H1 (cell line): ENCODE measurements at regions not wholly inside any gene's neighbourhood (a gene's known extent, or its start where the extent isn't known, plus 50 kb on each side); places are given as distances from the start of the nearest gene placed in this dataset.

Source experiments
- CTCF ChIA-PET: fragments of 300-600 bp; sonication (Branson Sonifier 250); formaldehyde crosslinking; loops from one replicate; lab custom pipeline; 2021; ENCODE audit not compliant: partially characterized antibody; lab: Charles Lee
- POLR2A ChIA-PET: fragments of 300-600 bp; sonication (Branson Sonifier 250); formaldehyde crosslinking; loops from one replicate; lab custom pipeline; 2021; ENCODE audit warnings: inconsistent platforms; ENCODE audit not compliant: partially characterized antibody; lab: Charles Lee
- DNase-seq, 2 experiments: peaks; one replicate each; pipeline versions ENCODE4 v3.0.0 to v3.0.0-alpha.2; 2010 to 2022; ENCODE audit warnings: low spot score in 2 of 2, low read depth in 1 of 2, mixed read lengths in 1 of 2
- FAIRE-seq: peaks from 2 replicates; lab custom pipeline; 2011; peaks lifted over from hg19 to GRCh38; lab: Jason Lieb, UNC
- H2AFZ ChIP-seq: 2 replicates; pipeline ENCODE4 v1.8.1; 2012; ENCODE audit warnings: low read length, inconsistent platforms
- H2AK5ac ChIP-seq: 2 replicates; pipeline ENCODE4 v1.6.1; 2013; ENCODE audit warnings: low read depth, low read length
- H2BK120ac ChIP-seq: replicated peaks from 2 replicates; pipeline ENCODE3; 2013; ENCODE audit warnings: low read depth, low read length, inconsistent platforms
- H2BK12ac ChIP-seq: 2 replicates; pipeline ENCODE4 v1.6.1; 2013; ENCODE audit warnings: low read depth, low read length
- H2BK15ac ChIP-seq: 2 replicates; pipeline ENCODE4 v1.6.1; 2013; ENCODE audit warnings: low read length
- H2BK20ac ChIP-seq: 2 replicates; pipeline ENCODE4 v1.6.1; 2013; ENCODE audit warnings: low read length
- H2BK5ac ChIP-seq: 2 replicates; pipeline ENCODE4 v1.6.1; 2013; ENCODE audit warnings: low read depth, low read length
- H3K14ac ChIP-seq: 2 replicates; pipeline ENCODE4 v1.6.1; 2013; ENCODE audit warnings: inconsistent platforms; ENCODE audit not compliant: insufficient read length
- H3K18ac ChIP-seq: 2 replicates; pipeline ENCODE4 v1.6.1; 2013; ENCODE audit warnings: low read length; ENCODE audit errors: extremely low read depth
- H3K23ac ChIP-seq: 2 replicates; pipeline ENCODE4 v1.6.1; 2013; ENCODE audit warnings: inconsistent platforms; ENCODE audit not compliant: insufficient read length
- H3K23me2 ChIP-seq: 2 replicates; pipeline ENCODE4 v1.6.1; 2013; ENCODE audit warnings: low read depth, low read length
- H3K27ac ChIP-seq: 2 replicates; pipeline ENCODE4 v1.6.1; 2011; ENCODE audit warnings: low read depth, low read length, inconsistent platforms
- H3K27me3 ChIP-seq, 4 experiments: replicated peaks in 1 of 4; 1 replicate in 1 of 4; 2 replicates in 3 of 4; pipeline versions ENCODE4 v1.6.1 to v1.8.1; 2011 to 2013; ENCODE audit warnings: low read length in 3 of 4, mild to moderate bottlenecking in 3 of 4, inconsistent platforms in 2 of 4, mixed read lengths in 2 of 4, moderate library complexity in 1 of 4; ENCODE audit not compliant: control insufficient read depth in 3 of 4, insufficient read depth in 3 of 4; ENCODE audit errors: extremely low read depth in 1 of 4
- H3K36me3 ChIP-seq, 4 experiments: 2 replicates each; pipeline versions ENCODE4 v1.6.1 to v1.8.1; 2011 to 2013; ENCODE audit warnings: mild to moderate bottlenecking in 4 of 4, low read length in 3 of 4, moderate library complexity in 2 of 4, control low read depth in 1 of 4, inconsistent platforms in 1 of 4; ENCODE audit not compliant: insufficient read depth in 4 of 4, control insufficient read depth in 2 of 4
- H3K4ac ChIP-seq: replicated peaks from 2 replicates; pipeline ENCODE3; 2013; ENCODE audit warnings: low read length, low read depth, mixed read lengths, inconsistent platforms; ENCODE audit not compliant: insufficient read length
- H3K4me1 ChIP-seq, 4 experiments: replicated peaks in 1 of 4; 1 replicate in 1 of 4; 2 replicates in 3 of 4; pipeline versions ENCODE4 v1.6.1 to v1.8.1; 2011 to 2013; ENCODE audit warnings: low read length in 3 of 4, inconsistent platforms in 2 of 4, mixed read lengths in 1 of 4; ENCODE audit not compliant: insufficient read depth in 4 of 4, control insufficient read depth in 3 of 4
- H3K4me2 ChIP-seq, 2 experiments: 2 replicates each; pipeline versions ENCODE4 v1.6.1 to v1.8.1; 2011 to 2013; ENCODE audit warnings: low read depth in 2 of 2, low read length in 2 of 2, control low read depth in 1 of 2, inconsistent platforms in 1 of 2, mild to moderate bottlenecking in 1 of 2; ENCODE audit not compliant: insufficient read depth in 1 of 2
- H3K4me3 ChIP-seq, 4 experiments: fragments of 200-600, 300-600 bp in 1 of 4; sonication (generic), shearing (Covaris generic), sonication (Bioruptor Twin) in 1 of 4; 2 replicates each; pipeline versions ENCODE4 v1.5.1 to v1.8.1; 2011 to 2016; ENCODE audit warnings: low read length in 4 of 4, low read depth in 3 of 4, control low read depth in 2 of 4, inconsistent platforms in 2 of 4, mild to moderate bottlenecking in 2 of 4, mixed read lengths in 1 of 4, moderate library complexity in 1 of 4; ENCODE audit not compliant: insufficient read depth in 2 of 4; ENCODE audit errors: extremely low read depth in 1 of 4
- H3K56ac ChIP-seq: replicated peaks from 2 replicates; pipeline ENCODE3; 2013; ENCODE audit warnings: low read depth, mild to moderate bottlenecking, mixed read lengths, low read length, inconsistent platforms; ENCODE audit not compliant: insufficient read length
- H3K79me1 ChIP-seq: 2 replicates; pipeline ENCODE4 v1.6.1; 2013; ENCODE audit warnings: low read depth, low read length, control low read depth
- H3K79me2 ChIP-seq, 2 experiments: 2 replicates each; pipeline versions ENCODE4 v1.6.1 to v1.8.1; 2012 to 2013; ENCODE audit warnings: low read length in 2 of 2, mild to moderate bottlenecking in 2 of 2, inconsistent platforms in 1 of 2; ENCODE audit not compliant: insufficient read depth in 2 of 2, control insufficient read depth in 1 of 2
- H3K9ac ChIP-seq, 4 experiments: replicated peaks in 1 of 4; 1 replicate in 1 of 4; 2 replicates in 3 of 4; pipeline versions ENCODE4 v1.6.1 to v1.8.1; 2011 to 2013; ENCODE audit warnings: low read depth in 3 of 4, low read length in 3 of 4, control low read depth in 2 of 4, mild to moderate bottlenecking in 2 of 4, moderate library complexity in 2 of 4, inconsistent platforms in 1 of 4; ENCODE audit errors: extremely low read depth in 1 of 4
- H3K9me3 ChIP-seq, 2 experiments: 2 replicates each; pipeline versions ENCODE4 v1.6.1 to v1.8.1; 2012 to 2013; ENCODE audit warnings: mild to moderate bottlenecking in 2 of 2, moderate library complexity in 2 of 2, control low read depth in 1 of 2, inconsistent platforms in 1 of 2, low read depth in 1 of 2, low read length in 1 of 2, mixed read lengths in 1 of 2; ENCODE audit not compliant: insufficient read depth in 2 of 2
- H4K20me1 ChIP-seq, 2 experiments: replicated peaks in 1 of 2; 2 replicates each; pipeline versions ENCODE3 to v1.8.1; 2011 to 2013; ENCODE audit warnings: inconsistent platforms in 2 of 2, low read length in 2 of 2, mild to moderate bottlenecking in 1 of 2; ENCODE audit not compliant: insufficient read depth in 2 of 2, control insufficient read depth in 1 of 2
- H4K5ac ChIP-seq: 2 replicates; pipeline ENCODE4 v1.6.1; 2013; ENCODE audit warnings: low read length, low read depth, mixed read lengths, inconsistent platforms; ENCODE audit not compliant: insufficient read length
- H4K8ac ChIP-seq: 2 replicates; pipeline ENCODE4 v1.8.0; 2013; ENCODE audit warnings: mild to moderate bottlenecking, moderate library complexity, low read length, inconsistent platforms; ENCODE audit not compliant: insufficient read depth; ENCODE audit errors: extremely low read depth
- H4K91ac ChIP-seq: replicated peaks from 2 replicates; pipeline ENCODE3; 2013; ENCODE audit warnings: low read length, mixed read lengths, inconsistent platforms; ENCODE audit not compliant: insufficient read length
- CBX5 ChIP-seq: fragments of 300-800, 300-1000 bp; sonication (generic); IDR thresholded peaks from 2 replicates; pipeline ENCODE4 v1.7.1; 2016; ENCODE audit warnings: antibody characterized with exemption, low read length, low read depth
- CBX8 ChIP-seq: fragments of 300-800, 300-1000 bp; sonication (generic); IDR thresholded peaks from 2 replicates; pipeline ENCODE4 v1.7.1; 2016; ENCODE audit warnings: low read depth, low read length, borderline replicate concordance
- EP300 ChIP-seq, 2 experiments: IDR thresholded peaks; 1 replicate in 1 of 2; 2 replicates in 1 of 2; pipeline ENCODE4 v1.6.1; 2011 to 2012; ENCODE audit warnings: low read depth in 2 of 2, low read length in 2 of 2, mild to moderate bottlenecking in 2 of 2, borderline replicate concordance in 1 of 2, inconsistent platforms in 1 of 2, moderate library complexity in 1 of 2
- HDAC6 ChIP-seq: IDR thresholded peaks from one replicate; pipeline ENCODE4 v1.7.1; 2012; ENCODE audit warnings: low read depth, mild to moderate bottlenecking, inconsistent platforms, low read length, moderate library complexity
- JUN ChIP-seq: IDR thresholded peaks from 2 replicates; pipeline ENCODE4 v1.6.1; 2011; ENCODE audit warnings: low read depth, mild to moderate bottlenecking, improper control_type of control experiment, low read length
- JUND ChIP-seq: IDR thresholded peaks from 2 replicates; pipeline ENCODE4 v1.6.1; 2011; ENCODE audit warnings: mild to moderate bottlenecking, improper control_type of control experiment, low read length
- RFX5 ChIP-seq: IDR thresholded peaks from 2 replicates; pipeline ENCODE4 v1.6.1; 2011; ENCODE audit warnings: low read depth, low read length, improper control_type of control experiment, borderline replicate concordance
- TAF1 ChIP-seq: IDR thresholded peaks from 2 replicates; pipeline ENCODE4 v1.6.1; 2011; ENCODE audit warnings: mild to moderate bottlenecking, low read depth, low read length
- TAF7 ChIP-seq: optimal IDR thresholded peaks from 2 replicates; pipeline ENCODE3; 2011; ENCODE audit warnings: low read depth, mild to moderate bottlenecking, inconsistent platforms, low read length, moderate library complexity, borderline replicate concordance
- TCF12 ChIP-seq: IDR thresholded peaks from 2 replicates; pipeline ENCODE4 v1.6.1; 2011; ENCODE audit warnings: low read depth, mild to moderate bottlenecking, low read length
- TEAD4 ChIP-seq: IDR thresholded peaks from 2 replicates; pipeline ENCODE4 v1.6.1; 2012; ENCODE audit warnings: low read depth, low read length, inconsistent platforms, mixed read lengths
- WGBS, 2 experiments: shearing (Covaris generic) in 1 of 2; methylation state at CpG; one replicate each; pipeline versions ENCODE4 v1.1.6 to v1.1.7; 2013 to 2015; ENCODE audit warnings: low lambda C conversion rate in 2 of 2, mixed read lengths in 2 of 2, inconsistent platforms in 1 of 2, low coverage in 1 of 2, missing lambda C conversion rate in 1 of 2; ENCODE audit not compliant: insufficient replicate concordance in 2 of 2, insufficient coverage in 1 of 2, insufficient read length in 1 of 2; ENCODE audit errors: extremely low coverage in 1 of 2, missing lambda C conversion rate in 1 of 2; 5-methylcytosine and 5-hydroxymethylcytosine counted together
- TF ChIP-seq, protein P1 (sequence below): IDR thresholded peaks from 2 replicates; pipeline ENCODE4 v1.6.1; 2011; ENCODE audit warnings: low read length, improper control_type of control experiment
- TF ChIP-seq, protein P2 (sequence below): IDR thresholded peaks from 2 replicates; pipeline ENCODE4 v1.6.1; 2012; ENCODE audit warnings: inconsistent platforms

- Histone ChIP-seq H2BK12ac (no peak overlapping the region), H3K23ac (no peak overlapping the region), H3K14ac (no peak overlapping the region), H3K18ac (no peak overlapping the region), H3K27ac (no peak overlapping the region), H3K23me2 (no peaks in the 10 kb centered on the region; the same call in 1 of the 2 replicates), H2BK120ac (no peak overlapping the region), H3K79me2 (no peaks in the 10 kb centered on the region), H2BK20ac (no peak overlapping the region), H3K4me2 (no peak overlapping the region), H2BK5ac (no peak overlapping the region), H3K9me3 (no peaks in the 10 kb centered on the region), H4K20me1 (no peaks in the 10 kb centered on the region), H3K9ac (no peak overlapping the region), H4K8ac (no peak overlapping the region), H4K5ac (no peak overlapping the region), H3K79me1 (no peaks in the 10 kb centered on the region), H2AFZ (no peak overlapping the region), H3K4me1 (no peaks in the 10 kb centered on the region), H3K36me3 (no peaks in the 10 kb centered on the region), H3K4me3 (no peak overlapping the region), H2AK5ac (no peak overlapping the region), H4K91ac (no peak overlapping the region), H2BK15ac (no peak overlapping the region), H3K4ac (no peak overlapping the region), H3K27me3 (no peaks in the 10 kb centered on the region), H3K56ac (no peak overlapping the region)
- 93% methylated on average over 1 of the region's 1 CpG; no CpG with 5 or more reads in 1 of the 2 experiments for WGBS, 2 experiments
- ChIA-PET POLR2A (no interaction called here), CTCF (no interaction called here)
- FAIRE-seq (no peak), DNase-seq (no peak)
- TF ChIP-seq, protein P1, sequence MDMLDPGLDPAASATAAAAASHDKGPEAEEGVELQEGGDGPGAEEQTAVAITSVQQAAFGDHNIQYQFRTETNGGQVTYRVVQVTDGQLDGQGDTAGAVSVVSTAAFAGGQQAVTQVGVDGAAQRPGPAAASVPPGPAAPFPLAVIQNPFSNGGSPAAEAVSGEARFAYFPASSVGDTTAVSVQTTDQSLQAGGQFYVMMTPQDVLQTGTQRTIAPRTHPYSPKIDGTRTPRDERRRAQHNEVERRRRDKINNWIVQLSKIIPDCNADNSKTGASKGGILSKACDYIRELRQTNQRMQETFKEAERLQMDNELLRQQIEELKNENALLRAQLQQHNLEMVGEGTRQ = no peak
- no peak for TF ChIP-seq TCF12
- TF ChIP-seq CBX8 = no peak
- no peak for TF ChIP-seq JUN
- no peak for TF ChIP-seq TAF1
- TF ChIP-seq, protein P2, sequence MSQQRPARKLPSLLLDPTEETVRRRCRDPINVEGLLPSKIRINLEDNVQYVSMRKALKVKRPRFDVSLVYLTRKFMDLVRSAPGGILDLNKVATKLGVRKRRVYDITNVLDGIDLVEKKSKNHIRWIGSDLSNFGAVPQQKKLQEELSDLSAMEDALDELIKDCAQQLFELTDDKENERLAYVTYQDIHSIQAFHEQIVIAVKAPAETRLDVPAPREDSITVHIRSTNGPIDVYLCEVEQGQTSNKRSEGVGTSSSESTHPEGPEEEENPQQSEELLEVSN = no peak
- no peak for TF ChIP-seq JUND
- no peak for TF ChIP-seq CBX5
- no peak for TF ChIP-seq HDAC6
- TF ChIP-seq TEAD4 = no peak
- no peak for TF ChIP-seq TAF7
- TF ChIP-seq RFX5 = no peak
- TF ChIP-seq EP300 (IDR thresholded peaks at IDR 0.05; ENCODE audit: borderline replicate concordance in 1 of 2, low read depth in 2 of 2, low read length in 2 of 2) = no peak
Observed at GRCh38 chr14:25322784-25323183, 272.8 kb upstream of the STXBP6 start.
